Stimulated activated CD4-positive, alpha-beta T cell treated with anti-CD3 and anti-CD28 coated beads, Interleukin-4, amount 100 ng/mL, for 48 hours (primary cell): ENCODE measurements at regions not wholly inside any gene's neighbourhood (a gene's known extent, or its start where the extent isn't known, plus 50 kb on each side); places are given as distances from the start of the nearest gene placed in this dataset.

Experiments used
- DNase-seq, 2 donors: peaks; one replicate each; pipeline ENCODE4 v3.0.0-alpha.2; 2020; ENCODE audit warnings: low read depth in 2 of 2

GRCh38 chr2:212708355-212708754, 169.8 kb upstream of the ERBB4 start:
- DNase-seq, result no peak

DNA sequence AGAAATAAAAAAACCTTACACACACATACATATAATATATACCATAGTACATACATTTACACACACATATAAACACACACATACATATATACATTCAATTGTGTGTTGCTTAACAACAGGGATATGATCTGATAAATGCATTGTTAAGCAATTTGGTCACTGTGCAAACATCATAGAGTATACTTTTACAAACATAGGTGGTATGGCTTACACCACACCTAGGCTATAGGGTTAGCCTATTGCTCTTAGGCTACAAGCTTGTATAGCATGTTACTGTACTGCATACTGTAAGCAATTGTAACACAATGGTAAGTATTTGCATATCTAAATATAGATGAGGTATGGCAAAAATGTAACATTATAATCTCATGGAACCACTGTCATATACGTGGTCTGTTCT, 156.8 kb upstream of the ERBB4 start:
- no peak for DNase-seq

GRCh38 chr2:212694398-212694797, 155.8 kb upstream of the ERBB4 start:
- no peak for DNase-seq

- DNase-seq, result no peak
Measured at GRCh38 chr2:212692466-212692865, 153.9 kb upstream of the ERBB4 start.

DNA sequence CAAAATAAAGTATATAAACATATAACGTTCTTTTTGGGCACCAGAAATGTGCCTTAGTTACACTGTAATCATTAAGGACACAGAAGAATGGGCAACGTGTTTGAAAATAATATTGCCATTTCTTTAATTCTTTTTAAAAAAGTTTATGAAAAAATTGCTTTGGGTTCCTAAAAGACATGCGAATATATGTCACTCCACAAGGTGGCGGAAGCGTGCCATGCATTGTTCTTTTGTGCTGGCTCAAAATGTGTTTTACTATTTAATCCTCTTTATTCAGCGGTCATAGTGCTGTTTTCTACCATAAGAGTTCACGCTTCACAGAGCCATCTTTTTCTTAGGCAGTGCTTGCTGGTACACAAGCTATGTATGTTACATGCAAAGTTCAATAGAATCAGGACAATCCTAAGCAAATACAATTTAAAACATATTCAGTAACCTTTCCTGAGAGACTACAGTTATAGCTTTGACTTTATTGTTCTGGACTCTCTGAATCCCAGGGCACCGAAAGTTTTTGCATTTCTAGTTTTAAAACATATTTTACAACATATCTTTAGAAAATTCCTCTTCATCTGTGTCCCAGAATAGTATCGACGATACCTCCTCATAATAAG, 147.8 kb upstream of the ERBB4 start:
- DNase-seq, result peak; percentile 31 to 45

DNA sequence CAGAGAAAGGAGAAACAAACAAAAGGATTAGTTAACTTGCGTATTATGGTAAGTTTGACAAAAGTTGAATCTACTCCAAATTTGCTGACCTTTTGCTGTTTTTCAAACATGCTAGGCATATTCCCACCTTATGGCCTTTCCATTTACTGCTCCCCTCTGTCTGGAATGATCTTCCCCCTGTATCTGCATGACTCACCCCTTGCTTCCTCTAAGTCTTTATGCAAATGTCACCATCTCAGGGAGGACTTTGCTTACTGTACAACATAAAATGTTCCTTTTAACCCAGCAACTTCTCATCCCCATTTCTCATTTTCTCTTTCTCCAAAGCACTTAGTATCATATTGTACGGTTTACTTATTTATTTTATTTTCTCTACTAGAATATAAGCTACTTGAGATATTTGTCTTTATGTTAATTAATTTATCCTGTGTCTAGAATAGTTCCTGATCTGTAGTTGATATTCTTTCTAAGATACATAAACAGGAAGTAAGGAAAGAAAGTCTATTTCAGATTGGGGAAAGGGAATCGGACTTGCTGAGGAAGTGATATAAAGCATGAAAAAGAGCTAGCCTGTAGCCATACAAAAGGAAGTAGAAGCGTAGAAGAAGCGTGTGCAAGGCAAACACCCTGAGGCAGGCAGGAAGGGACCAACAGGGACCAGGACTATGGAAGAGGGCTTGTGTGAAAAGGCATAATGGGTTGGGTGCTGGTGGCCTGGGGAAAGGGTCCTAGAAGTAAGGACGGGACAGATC, 144.9 kb upstream of the ERBB4 start:
- DNase-seq, result no peak

DNA sequence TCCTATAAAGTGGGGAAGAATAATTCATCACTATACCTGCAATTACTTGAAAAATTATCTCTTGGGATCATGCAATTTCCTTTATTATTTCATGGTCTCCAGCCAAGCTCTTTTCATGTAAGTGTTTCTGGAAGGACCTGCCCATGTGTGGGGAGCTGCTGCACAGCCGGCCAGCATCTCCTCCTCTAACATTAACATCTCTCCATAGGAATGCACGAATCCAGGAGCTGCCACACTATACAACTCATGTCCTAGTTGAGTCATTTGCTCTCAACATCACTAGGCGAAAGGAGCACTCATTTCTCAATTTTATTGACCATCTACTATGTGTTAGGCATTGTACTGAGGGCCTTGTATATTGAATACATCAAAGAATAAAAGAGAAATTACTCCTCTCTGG, 144.3 kb upstream of the ERBB4 start:
- no peak for DNase-seq

- DNase-seq, result no peak
Measured at GRCh38 chr2:212677466-212677865, 138.9 kb upstream of the ERBB4 start.

- DNase-seq, result no peak
Measured at GRCh38 chr2:212672186-212672585, 133.6 kb upstream of the ERBB4 start.

- DNase-seq, result no peak
Measured at GRCh38 chr2:212669761-212670160, 131.2 kb upstream of the ERBB4 start.

DNA sequence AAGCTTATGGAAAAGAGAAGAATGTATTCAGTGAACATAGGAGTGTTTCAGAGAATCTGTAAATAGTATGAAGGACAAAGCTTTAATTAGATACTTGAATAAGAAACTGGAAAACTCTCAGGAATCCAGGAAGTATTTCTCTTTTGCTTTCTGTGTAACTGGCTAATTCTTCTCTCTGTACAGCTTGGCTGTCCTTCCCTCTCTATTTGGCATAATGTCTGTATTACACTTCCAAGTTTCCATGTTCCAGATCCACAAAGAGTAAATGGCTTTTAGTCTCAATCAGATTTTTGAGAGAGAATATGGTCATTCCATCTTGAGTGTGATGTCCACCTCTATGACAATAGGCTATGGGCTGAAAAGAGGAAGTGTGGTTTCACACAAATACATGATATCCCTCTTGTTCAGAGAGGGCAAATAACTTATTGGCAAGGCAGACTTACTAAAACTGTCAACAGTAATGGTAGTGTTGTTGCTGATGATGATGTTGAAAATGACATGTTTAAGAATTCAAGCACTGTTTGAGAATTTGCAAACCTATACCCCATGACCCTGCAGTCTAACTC, 129.2 kb upstream of the ERBB4 start:
- DNase-seq, result no peak

DNA sequence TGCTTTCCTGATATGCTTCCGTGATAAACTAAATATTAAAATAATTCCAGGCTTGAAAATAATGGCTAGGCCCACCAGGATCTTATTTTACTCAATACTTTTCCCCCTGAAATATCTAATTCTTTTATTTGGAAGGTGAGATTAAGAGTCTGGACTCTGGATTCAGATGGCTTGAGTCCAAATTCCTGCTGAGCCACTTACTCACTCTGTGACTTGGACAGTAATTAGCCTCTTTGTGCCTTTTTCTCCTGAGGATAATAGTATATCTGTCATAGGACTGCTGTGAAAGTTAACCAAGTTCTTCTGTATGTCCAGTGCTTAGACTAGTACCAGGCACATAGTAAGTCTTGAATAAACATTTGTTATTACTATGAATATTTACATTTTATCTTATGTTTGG, 127.3 kb upstream of the ERBB4 start:
- DNase-seq, result no peak

DNA sequence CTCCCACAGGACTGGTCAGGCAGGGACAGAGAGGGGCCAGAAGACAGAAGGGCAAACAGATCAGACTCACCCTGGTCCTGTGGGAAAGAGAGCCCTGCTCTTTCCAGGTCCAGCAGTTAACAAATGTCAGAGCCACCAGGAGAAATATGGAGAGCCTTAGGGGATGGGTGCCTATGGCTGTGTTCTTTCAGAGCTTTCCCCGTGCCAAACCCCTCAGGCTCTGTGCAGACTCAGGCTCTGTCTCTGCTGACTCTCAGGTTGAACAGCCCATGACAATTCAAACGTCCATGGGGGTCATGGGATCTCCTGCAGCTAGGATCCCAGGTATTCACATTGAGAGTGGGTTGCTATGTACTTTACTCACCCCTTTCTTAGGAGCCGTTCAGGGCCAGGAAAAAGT, 120.8 kb upstream of the ERBB4 start:
- DNase-seq, result no peak

DNA sequence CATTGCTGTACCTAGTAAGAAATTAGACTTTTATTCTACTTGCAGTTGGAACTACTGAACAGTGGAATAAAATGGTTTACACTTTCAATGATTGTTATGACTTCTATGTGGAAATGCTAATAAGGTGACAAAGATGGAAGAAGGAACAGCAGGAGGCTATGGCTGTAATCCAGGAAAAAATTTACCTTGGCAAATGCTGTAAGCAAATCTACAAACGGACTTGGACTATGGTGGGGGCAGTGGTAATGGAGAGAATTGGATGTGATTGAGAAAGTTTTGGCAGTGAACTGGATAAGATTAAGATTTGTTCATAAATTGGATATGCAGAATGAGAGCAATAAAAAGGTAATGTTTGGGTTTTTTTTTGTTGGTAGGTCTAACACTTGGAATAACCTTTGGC, 111.0 kb upstream of the ERBB4 start:
- DNase-seq, result no peak

DNA sequence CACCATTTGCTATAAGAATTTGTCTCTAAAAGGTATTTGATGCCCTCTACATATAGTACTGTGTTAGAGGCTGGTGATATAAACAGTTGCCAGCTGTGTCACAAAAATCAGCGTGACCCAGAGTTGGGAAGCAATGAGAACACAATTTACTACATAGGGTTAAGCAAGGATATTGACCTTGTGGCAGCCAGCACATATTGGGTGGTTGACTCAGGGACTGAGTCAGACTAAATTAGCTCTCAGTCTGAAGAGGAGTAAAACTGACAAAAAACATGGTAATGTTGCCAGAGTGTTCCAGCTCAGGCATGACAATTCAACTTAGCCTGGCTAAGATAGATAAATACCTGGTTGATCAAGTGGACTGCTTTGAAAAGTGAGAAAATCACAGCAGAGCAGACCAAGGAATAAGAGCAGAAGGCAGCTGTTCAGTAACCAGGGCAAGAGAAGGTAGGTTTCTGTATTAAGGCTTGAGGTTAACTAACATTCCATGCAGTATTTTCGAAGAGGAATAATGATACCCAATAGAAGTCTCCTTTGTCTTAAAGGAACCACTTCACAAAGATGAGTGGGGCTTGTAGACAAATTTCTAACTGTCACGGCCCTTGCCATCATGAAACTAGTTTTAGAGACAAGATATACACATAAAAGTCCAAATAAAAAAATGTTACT, 108.2 kb upstream of the ERBB4 start:
- no peak for DNase-seq

DNA sequence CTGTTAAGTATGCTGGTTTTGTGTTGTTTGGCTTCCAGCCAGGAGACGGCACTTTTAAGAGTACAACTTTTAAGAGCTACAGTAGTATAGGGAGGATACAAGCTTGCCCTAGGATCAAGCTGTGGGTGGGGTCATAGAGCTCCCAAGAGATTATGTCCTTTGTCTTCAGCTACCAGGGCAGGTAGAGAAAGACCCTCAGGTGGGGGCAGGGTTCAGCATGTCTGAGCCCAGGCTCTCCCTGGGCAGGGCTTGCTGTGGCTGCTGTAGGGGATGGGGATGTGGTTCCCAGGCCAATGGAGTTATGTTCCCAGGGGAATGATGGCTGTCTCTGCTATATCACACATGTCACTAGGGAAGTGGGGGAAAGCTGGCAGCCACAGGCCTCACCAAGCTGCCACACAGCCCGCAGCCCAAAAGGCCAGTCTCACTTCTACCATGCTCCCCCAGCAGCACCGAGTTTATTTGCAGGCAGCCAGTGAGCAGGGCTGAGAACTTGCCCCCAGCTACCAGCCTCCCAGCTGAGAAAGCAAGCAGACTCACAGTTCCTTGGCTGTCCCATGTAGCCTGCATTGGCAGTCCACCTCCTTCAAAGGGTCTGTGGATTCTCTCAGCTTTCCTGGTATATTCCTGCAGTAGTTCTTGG, 105.7 kb upstream of the ERBB4 start:
- no peak for DNase-seq

DNA sequence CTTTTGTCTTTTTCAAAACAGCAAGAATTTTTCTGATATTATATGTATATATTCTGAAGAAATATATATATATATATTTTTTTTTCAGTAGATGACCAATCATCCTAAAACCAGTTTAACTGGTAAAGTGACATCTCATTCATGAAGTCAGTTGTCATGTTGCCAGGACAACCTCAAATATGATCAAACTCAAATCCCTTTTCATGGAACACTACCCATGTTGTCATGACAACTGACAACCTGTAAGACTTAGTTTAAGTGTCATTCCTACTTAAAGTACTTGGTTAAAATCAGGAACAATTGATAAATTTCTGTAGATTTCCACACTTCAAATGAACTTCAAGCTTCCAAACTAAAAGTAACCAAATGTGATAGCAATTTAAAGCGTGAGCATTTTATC, 101.8 kb upstream of the ERBB4 start:
- no peak for DNase-seq

GRCh38 chr2:212638694-212639093, 100.1 kb upstream of the ERBB4 start:
- no peak for DNase-seq

DNA sequence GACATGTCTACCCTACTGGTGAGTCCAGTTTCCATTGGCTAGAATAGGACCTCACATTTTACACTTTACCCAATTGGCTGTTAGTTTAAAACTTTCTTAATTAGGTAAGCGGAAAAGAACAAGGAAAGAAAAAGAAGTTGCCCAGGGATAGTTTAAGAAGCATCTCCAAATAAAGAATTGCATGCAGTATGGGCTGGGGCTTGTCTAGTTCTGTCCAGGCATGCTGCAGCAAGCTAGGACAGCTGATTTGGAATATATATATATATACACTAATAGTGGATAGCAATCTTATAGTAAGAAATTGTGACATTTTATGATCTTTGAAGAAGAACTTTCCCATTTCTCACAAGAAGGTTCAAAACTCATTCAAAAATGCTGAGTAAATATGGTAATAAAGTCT, 90.0 kb upstream of the ERBB4 start:
- DNase-seq, result no peak

GRCh38 chr2:212626371-212626918, 87.8 kb upstream of the ERBB4 start:
- DNase-seq, result no peak

GRCh38 chr2:212619954-212620353, 81.4 kb upstream of the ERBB4 start:
- DNase-seq, result no peak

DNA sequence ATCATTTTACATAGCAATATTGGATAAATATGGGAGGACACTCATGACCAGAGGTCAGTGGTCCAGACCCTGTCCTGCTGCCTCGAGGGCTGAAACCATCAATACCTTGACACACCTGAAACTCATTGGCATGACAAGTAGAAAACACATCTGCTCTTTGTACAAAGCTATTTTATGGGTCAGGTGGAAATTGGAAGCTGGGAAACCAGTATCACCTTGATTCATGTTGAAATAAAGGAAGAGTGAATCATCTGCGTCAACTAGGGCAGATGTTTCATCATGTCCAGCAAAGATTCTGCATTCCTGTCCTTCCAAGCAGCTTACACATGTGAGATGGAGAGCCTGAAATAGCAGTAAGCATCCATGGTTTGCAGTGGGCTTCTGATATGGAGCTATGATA, 80.0 kb upstream of the ERBB4 start:
- no peak for DNase-seq
